Mesenchymal stem cell (in vitro differentiated cells and primary cell): ENCODE measurements at regions not wholly inside any gene's neighbourhood (a gene's known extent, or its start where the extent isn't known, plus 50 kb on each side); places are given as distances from the start of the nearest gene placed in this dataset.

Source experiments
- DNase-seq: peaks from one replicate; pipeline ENCODE4 v3.0.0-alpha.2; 2013
- H2AFZ ChIP-seq: one replicate; pipeline ENCODE4 v1.6.1; 2013; ENCODE audit warnings: low read depth, mild to moderate bottlenecking, control low read depth, inconsistent platforms, low read length, moderate library complexity
- H2AK5ac ChIP-seq: 2 replicates; pipeline ENCODE4 v1.6.1; 2013; ENCODE audit warnings: low read length, moderate library complexity, mild to moderate bottlenecking, inconsistent platforms; ENCODE audit not compliant: severe bottlenecking
- H2BK120ac ChIP-seq: one replicate; pipeline ENCODE4 v1.6.1; 2013; ENCODE audit warnings: low read depth, mild to moderate bottlenecking, inconsistent platforms, low read length, moderate library complexity
- H2BK12ac ChIP-seq, 2 experiments: one replicate each; pipeline ENCODE4 v1.6.1; 2013; ENCODE audit warnings: inconsistent platforms in 2 of 2, low read length in 2 of 2, mild to moderate bottlenecking in 2 of 2, moderate library complexity in 2 of 2, control low read depth in 1 of 2
- H2BK15ac ChIP-seq: one replicate; pipeline ENCODE4 v1.6.1; 2013; ENCODE audit warnings: mild to moderate bottlenecking, low read depth, inconsistent platforms; ENCODE audit not compliant: poor library complexity, severe bottlenecking
- H2BK5ac ChIP-seq: 2 replicates; pipeline ENCODE4 v1.6.1; 2013; ENCODE audit warnings: low read depth, mild to moderate bottlenecking, low read length, control low read depth, inconsistent platforms; ENCODE audit not compliant: poor library complexity, severe bottlenecking
- H3K14ac ChIP-seq, 2 experiments: one replicate each; pipeline ENCODE4 v1.6.1; 2013; ENCODE audit warnings: inconsistent platforms in 2 of 2, low read length in 2 of 2, control low read depth in 1 of 2, mild to moderate bottlenecking in 1 of 2, moderate library complexity in 1 of 2
- H3K18ac ChIP-seq, 2 experiments: one replicate each; pipeline ENCODE4 v1.6.1; 2013; ENCODE audit warnings: inconsistent platforms in 2 of 2, low read length in 2 of 2, control low read depth in 1 of 2, low read depth in 1 of 2, mild to moderate bottlenecking in 1 of 2
- H3K23ac ChIP-seq, 2 experiments: one replicate each; pipeline ENCODE4 v1.6.1; 2013; ENCODE audit warnings: inconsistent platforms in 2 of 2, low read length in 2 of 2, mild to moderate bottlenecking in 2 of 2, moderate library complexity in 2 of 2, control low read depth in 1 of 2
- H3K27ac ChIP-seq: 2 replicates; pipeline ENCODE4 v1.5.1; 2013; ENCODE audit warnings: mild to moderate bottlenecking, moderate library complexity, low read length, control low read depth, inconsistent platforms; ENCODE audit not compliant: poor library complexity, severe bottlenecking
- H3K27me3 ChIP-seq, 2 experiments: 2 replicates each; pipeline versions ENCODE4 v1.6.1 to v1.7.0; 2013; ENCODE audit warnings: low read length in 2 of 2, mild to moderate bottlenecking in 2 of 2, moderate library complexity in 2 of 2, control low read depth in 1 of 2, inconsistent platforms in 1 of 2; ENCODE audit not compliant: control insufficient read depth in 1 of 2, insufficient read depth in 1 of 2
- H3K36me3 ChIP-seq, 2 experiments: 2 replicates each; pipeline versions ENCODE4 v1.6.1 to v1.7.0; 2013; ENCODE audit warnings: low read length in 2 of 2, control low read depth in 1 of 2, inconsistent platforms in 1 of 2, low read depth in 1 of 2, mild to moderate bottlenecking in 1 of 2; ENCODE audit not compliant: insufficient read depth in 2 of 2, control insufficient read depth in 1 of 2
- H3K4ac ChIP-seq, 2 experiments: one replicate each; pipeline ENCODE4 v1.6.1; 2013; ENCODE audit warnings: inconsistent platforms in 2 of 2, low read length in 2 of 2, mild to moderate bottlenecking in 2 of 2, moderate library complexity in 2 of 2, control low read depth in 1 of 2, low read depth in 1 of 2
- H3K4me1 ChIP-seq: 2 replicates; pipeline ENCODE4 v1.6.1; 2013; ENCODE audit warnings: low read depth, low read length, control low read depth; ENCODE audit not compliant: control insufficient read depth, insufficient read depth
- H3K4me2 ChIP-seq: 2 replicates; pipeline ENCODE4 v1.6.1; 2013; ENCODE audit warnings: low read length, mild to moderate bottlenecking, inconsistent platforms; ENCODE audit not compliant: poor library complexity, severe bottlenecking
- H3K4me3 ChIP-seq, 2 experiments: 2 replicates each; pipeline versions ENCODE4 v1.5.1 to v1.7.0; 2013; ENCODE audit warnings: low read length in 2 of 2, mild to moderate bottlenecking in 2 of 2, control low read depth in 1 of 2, low read depth in 1 of 2; ENCODE audit not compliant: insufficient read depth in 1 of 2
- H3K79me1 ChIP-seq: replicated peaks from 2 replicates; pipeline ENCODE4 v1.6.1; 2013; ENCODE audit warnings: mild to moderate bottlenecking, control low read depth, low read length, inconsistent platforms; ENCODE audit not compliant: poor library complexity, severe bottlenecking
- H3K9ac ChIP-seq: 2 replicates; pipeline ENCODE4 v1.7.0; 2013; ENCODE audit warnings: mild to moderate bottlenecking, low read length, moderate library complexity
- H3K9me3 ChIP-seq: 2 replicates; pipeline ENCODE4 v1.7.0; 2013; ENCODE audit warnings: mild to moderate bottlenecking, low read length; ENCODE audit not compliant: control insufficient read depth
- H4K8ac ChIP-seq: one replicate; pipeline ENCODE4 v1.6.1; 2013; ENCODE audit warnings: inconsistent platforms, mild to moderate bottlenecking, low read length, moderate library complexity
- H4K91ac ChIP-seq: one replicate; pipeline ENCODE4 v1.6.1; 2013; ENCODE audit warnings: mild to moderate bottlenecking, low read length, inconsistent platforms
- WGBS: methylation state at CpG from one replicate; pipeline ENCODE4 v1.1.7; 2013; ENCODE audit warnings: mixed read lengths; 5-methylcytosine and 5-hydroxymethylcytosine counted together

DNA sequence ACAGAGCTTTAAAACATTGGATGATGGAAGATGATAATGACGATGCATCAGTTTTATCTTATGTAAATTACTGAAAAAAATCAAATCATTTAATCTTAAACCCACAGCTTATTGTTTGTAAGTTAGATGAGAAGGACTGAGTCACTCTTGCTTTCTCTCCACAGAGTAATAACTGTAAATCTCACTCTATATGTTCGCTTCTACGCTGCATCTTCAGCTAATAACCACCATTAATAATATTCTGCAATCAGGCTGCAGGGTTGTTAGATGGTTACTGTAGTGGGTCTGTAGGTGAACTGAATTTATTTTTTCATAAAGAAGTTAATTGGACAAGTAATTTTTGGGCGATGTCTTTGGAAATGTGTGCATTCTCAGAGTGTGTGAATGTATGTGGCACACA is 260.0 kb downstream of the FAT3 start:
- Histone ChIP-seq H2BK15ac (no peak overlapping the region), H4K8ac (no peak overlapping the region), H3K23ac (no peak overlapping the region), H2BK12ac (no peak overlapping the region), H3K79me1 (no peaks in the 10 kb centered on the region), H3K27ac (no peak overlapping the region), H3K9me3 (no peaks in the 10 kb centered on the region), H2AK5ac (no peak overlapping the region), H3K27me3 (peaks cover 0 to 5% of the 10 kb centered on the region in 2 experiments), H3K4me1 (no peaks in the 10 kb centered on the region), H3K9ac (no peak overlapping the region), H3K36me3 (no peaks in the 10 kb centered on the region), H3K14ac (no peak overlapping the region), H3K18ac (no peak overlapping the region), H4K91ac (no peak overlapping the region), H3K4me2 (no peak overlapping the region), H2BK5ac (no peak overlapping the region), H3K4ac (no peak overlapping the region), H3K4me3 (no peak overlapping the region), H2BK120ac (no peak overlapping the region), H2AFZ (no peak overlapping the region)
- WGBS, result no CpG with 5 or more reads among the region's 4 CpGs
- DNase-seq, result no peak

DNA sequence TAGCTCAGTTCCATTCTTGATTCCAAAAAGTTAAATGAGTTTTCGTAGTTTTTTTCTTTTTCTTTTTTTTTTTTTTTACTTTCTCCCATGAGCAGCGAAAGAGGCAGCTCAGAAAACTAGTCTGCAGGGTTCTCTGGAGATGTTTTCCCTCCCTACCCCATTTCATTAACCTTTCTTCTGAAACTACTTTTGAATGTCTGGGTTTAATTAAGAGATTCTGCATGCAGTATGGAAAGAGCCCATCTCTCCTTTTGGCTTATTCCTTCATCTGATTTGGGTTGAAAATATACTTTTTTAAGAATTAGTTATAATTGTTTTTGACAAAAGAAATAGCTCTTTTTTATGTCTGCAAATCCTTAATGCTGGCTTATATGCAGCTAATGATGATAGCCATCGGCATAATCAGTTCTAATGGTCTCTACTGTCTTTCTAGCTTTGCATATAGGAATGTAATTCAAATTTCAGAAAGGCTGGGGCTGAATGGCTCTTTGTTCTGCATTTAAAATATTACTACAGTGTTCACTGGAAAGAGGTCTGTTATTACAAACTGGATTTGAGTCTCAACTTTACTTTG is 265.3 kb downstream of the FAT3 start:
- Histone ChIP-seq H2AK5ac (no peak overlapping the region), H2BK15ac (no peak overlapping the region), H2BK5ac (no peak overlapping the region), H3K14ac (no peak overlapping the region), H2BK12ac (no peak overlapping the region), H3K27ac (no peak overlapping the region), H3K4me1 (no peaks in the 10 kb centered on the region), H3K27me3 (peaks cover 0 to 5% of the 10 kb centered on the region in 2 experiments), H3K23ac (no peak overlapping the region), H3K4ac (no peak overlapping the region), H3K9ac (no peak overlapping the region), H3K79me1 (no peaks in the 10 kb centered on the region), H3K18ac (no peak overlapping the region), H4K8ac (no peak overlapping the region), H3K4me3 (no peak overlapping the region), H4K91ac (no peak overlapping the region), H2AFZ (no peak overlapping the region), H3K36me3 (no peaks in the 10 kb centered on the region), H2BK120ac (no peak overlapping the region), H3K9me3 (no peaks in the 10 kb centered on the region), H3K4me2 (no peak overlapping the region)
- no peak for DNase-seq
- 77% methylated on average over 3 of the region's 3 CpGs for WGBS

DNA sequence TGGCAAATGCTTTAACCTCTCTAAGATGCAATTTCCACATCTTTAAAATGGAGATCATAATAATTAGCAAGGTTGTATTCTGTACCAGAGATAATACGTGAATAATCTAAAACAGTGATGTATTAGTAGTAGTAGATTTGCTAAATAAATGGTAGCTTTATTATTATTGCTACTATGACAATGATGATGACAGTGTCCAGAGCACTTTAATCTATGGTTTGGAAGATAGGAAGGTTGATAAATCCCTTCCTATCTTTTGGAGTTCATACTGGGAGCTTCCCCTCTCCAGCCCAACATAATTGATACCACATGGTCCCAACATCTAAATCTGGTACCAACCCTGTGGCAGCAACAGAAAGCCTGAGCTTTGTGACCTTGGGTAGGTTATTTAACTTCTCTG is 267.8 kb downstream of the FAT3 start:
- no peak overlapping the region for H4K91ac ChIP-seq
- H3K27me3 ChIP-seq, result peaks cover 0 to 3% of the 10 kb centered on the region in 2 experiments
- no peak overlapping the region for H2AK5ac ChIP-seq
- H2AFZ ChIP-seq, result no peak overlapping the region
- no peak overlapping the region for H2BK5ac ChIP-seq
- H2BK15ac ChIP-seq, result no peak overlapping the region
- no peak overlapping the region for H3K27ac ChIP-seq
- H3K79me1 ChIP-seq, result no peaks in the 10 kb centered on the region
- DNase-seq, result no peak
- H2BK120ac ChIP-seq, result no peak overlapping the region
- H3K4me2 ChIP-seq, result no peak overlapping the region
- no peak overlapping the region for H4K8ac ChIP-seq
- H3K23ac ChIP-seq, result no peak overlapping the region
- no peak overlapping the region for H2BK12ac ChIP-seq
- H3K9me3 ChIP-seq, result no peaks in the 10 kb centered on the region
- no peaks in the 10 kb centered on the region for H3K36me3 ChIP-seq
- H3K9ac ChIP-seq, result no peak overlapping the region
- H3K4me3 ChIP-seq, result no peak overlapping the region
- WGBS, result no CpG with 5 or more reads among the region's 1 CpG
- no peak overlapping the region for H3K14ac ChIP-seq
- no peaks in the 10 kb centered on the region for H3K4me1 ChIP-seq
- no peak overlapping the region for H3K18ac ChIP-seq
- H3K4ac ChIP-seq, result no peak overlapping the region

DNA sequence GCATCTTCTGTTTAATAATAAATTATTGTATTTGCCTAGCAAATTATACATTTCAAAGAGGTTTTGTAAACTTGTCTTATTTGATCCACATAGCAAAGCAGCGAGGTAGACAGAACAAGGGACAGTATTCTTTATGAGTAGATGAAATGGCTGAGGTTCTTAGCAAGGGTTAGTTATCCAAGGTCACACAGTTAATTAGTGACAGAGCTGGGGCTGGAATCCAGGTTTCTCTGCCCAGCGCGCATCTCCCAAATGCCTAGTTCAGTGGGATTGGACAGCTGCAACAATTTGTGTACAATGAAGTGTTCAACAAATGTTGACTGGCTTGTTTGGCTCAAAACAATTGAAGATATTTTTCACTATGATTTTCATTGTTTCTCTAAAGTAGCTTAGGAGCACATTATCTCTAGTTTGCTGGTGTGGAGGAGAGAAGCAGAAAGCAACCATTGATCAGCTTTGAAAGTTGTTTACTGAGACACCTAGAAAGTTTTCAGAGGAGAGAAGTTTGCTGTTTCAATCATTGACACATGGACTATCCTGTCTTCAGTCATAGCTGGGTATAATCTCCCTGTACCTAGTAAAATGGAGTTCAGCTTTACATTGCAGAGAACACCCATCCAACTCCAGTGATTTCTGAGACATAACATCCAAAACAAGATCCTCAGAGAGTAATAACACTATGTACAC is 270.6 kb downstream of the FAT3 start:
- no peak overlapping the region for H3K4me3 ChIP-seq
- H2AK5ac ChIP-seq, result no peak overlapping the region
- H3K9ac ChIP-seq, result no peak overlapping the region
- 93% methylated on average over 3 of the region's 3 CpGs for WGBS
- no peak overlapping the region for H2BK12ac ChIP-seq
- no peak overlapping the region for H3K4me2 ChIP-seq
- no peaks in the 10 kb centered on the region for H3K36me3 ChIP-seq
- no peak for DNase-seq
- no peak overlapping the region for H3K27ac ChIP-seq
- no peaks in the 10 kb centered on the region for H3K79me1 ChIP-seq
- no peak overlapping the region for H2AFZ ChIP-seq
- H3K4ac ChIP-seq, result no peak overlapping the region
- no peaks in the 10 kb centered on the region for H3K9me3 ChIP-seq
- H4K91ac ChIP-seq, result no peak overlapping the region
- H3K4me1 ChIP-seq, result no peaks in the 10 kb centered on the region
- no peak overlapping the region for H2BK15ac ChIP-seq
- no peak overlapping the region for H3K14ac ChIP-seq
- H3K18ac ChIP-seq, result no peak overlapping the region
- H2BK5ac ChIP-seq, result no peak overlapping the region
- H2BK120ac ChIP-seq, result no peak overlapping the region
- no peak overlapping the region for H3K23ac ChIP-seq
- H3K27me3 ChIP-seq, result no peaks in the 10 kb centered on the region
- H4K8ac ChIP-seq, result no peak overlapping the region
